ENCODE measurements at regions not wholly inside any gene's neighbourhood (a gene's known extent, or its start where the extent isn't known, plus 50 kb on each side); places are given as distances from the start of the nearest gene placed in this dataset.
"Not testable (repeated sequence)": the region's sequence is repeated elsewhere in the genome, so short reads cannot be mapped to it uniquely, and the experiment has no call there.

DNA sequence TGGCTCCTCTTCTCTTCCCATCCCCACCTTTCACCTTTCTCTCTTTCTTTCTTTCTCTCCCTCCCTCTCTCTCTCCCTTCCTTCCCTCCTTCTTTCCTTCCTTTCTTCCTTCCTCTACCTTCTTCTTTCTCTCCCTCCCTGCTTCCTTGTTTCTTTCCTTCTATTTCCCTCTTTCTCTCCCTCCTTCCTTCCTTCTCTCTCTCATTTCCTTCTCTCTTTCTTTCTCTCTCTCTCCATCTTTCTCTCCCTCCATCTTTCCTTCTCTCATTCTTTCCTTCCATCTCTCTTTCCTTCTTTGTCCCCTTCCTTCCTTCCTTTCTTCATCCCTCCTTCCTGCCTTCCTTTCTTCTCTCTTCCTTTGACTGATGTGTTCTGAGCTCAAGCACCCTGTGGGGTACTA, 1467.0 kb upstream of the DEFB115 start:
- H3K4me2 ChIP-seq (ENCODE audit: insufficient read depth, low read length): no peak overlapping the region
- no peaks in the 10 kb centered on the region for H3K27me3 ChIP-seq (ENCODE audit: insufficient read depth, low read length)
- DNase-seq (ENCODE audit: insufficient read length, low spot score, missing footprints): no peak
- no peaks in the 10 kb centered on the region for H3K36me3 ChIP-seq (ENCODE audit: insufficient read depth, low read length)
- H2AFZ ChIP-seq (ENCODE audit: low read length): no peak overlapping the region
- H3K27ac ChIP-seq (ENCODE audit: low read depth, low read length): no peak overlapping the region
- H3K4me3 ChIP-seq (ENCODE audit: insufficient read depth, low read length): no peak overlapping the region
- no peaks in the 10 kb centered on the region for H3K79me2 ChIP-seq (ENCODE audit: insufficient read depth, low read length)
- no peaks in the 10 kb centered on the region for H4K20me1 ChIP-seq (ENCODE audit: insufficient read depth, low read length)
- H3K9me3 ChIP-seq (ENCODE audit: low read depth, low read length): no peaks in the 10 kb centered on the region
- no peaks in the 10 kb centered on the region for H3K4me1 ChIP-seq (ENCODE audit: insufficient read depth, low read length)
- TF ChIP-seq, protein P1, sequence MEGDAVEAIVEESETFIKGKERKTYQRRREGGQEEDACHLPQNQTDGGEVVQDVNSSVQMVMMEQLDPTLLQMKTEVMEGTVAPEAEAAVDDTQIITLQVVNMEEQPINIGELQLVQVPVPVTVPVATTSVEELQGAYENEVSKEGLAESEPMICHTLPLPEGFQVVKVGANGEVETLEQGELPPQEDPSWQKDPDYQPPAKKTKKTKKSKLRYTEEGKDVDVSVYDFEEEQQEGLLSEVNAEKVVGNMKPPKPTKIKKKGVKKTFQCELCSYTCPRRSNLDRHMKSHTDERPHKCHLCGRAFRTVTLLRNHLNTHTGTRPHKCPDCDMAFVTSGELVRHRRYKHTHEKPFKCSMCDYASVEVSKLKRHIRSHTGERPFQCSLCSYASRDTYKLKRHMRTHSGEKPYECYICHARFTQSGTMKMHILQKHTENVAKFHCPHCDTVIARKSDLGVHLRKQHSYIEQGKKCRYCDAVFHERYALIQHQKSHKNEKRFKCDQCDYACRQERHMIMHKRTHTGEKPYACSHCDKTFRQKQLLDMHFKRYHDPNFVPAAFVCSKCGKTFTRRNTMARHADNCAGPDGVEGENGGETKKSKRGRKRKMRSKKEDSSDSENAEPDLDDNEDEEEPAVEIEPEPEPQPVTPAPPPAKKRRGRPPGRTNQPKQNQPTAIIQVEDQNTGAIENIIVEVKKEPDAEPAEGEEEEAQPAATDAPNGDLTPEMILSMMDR (IDR thresholded peaks at IDR 0.05; ENCODE audit: extremely low read depth, low read depth, low read length): no peak

DNA sequence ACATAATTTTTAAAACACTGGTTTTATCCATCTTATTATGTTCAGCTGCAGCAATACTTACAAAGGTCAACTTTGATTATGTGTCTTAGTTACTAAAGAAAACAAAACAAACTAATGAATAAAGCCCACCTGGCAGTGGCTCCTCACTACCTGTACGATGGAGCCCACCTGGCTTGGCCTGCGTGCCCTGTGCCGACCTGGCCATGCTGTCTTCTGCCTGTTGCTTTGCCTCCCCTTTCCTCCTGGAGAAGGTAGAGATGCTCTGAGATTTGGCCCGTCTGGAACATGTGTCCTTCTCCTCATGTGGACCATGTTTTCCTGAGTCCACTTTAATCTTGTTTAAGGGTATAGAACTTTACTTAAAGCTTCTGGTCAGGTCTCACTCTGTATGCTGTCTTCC, 1426.0 kb upstream of the DEFB115 start:
- not testable (repeated sequence) for H3K9me3 ChIP-seq (ENCODE audit: low read depth, low read length); H3K4me1 ChIP-seq (ENCODE audit: insufficient read depth, low read length); H2AFZ ChIP-seq (ENCODE audit: low read length); H4K20me1 ChIP-seq (ENCODE audit: insufficient read depth, low read length); H3K27ac ChIP-seq (ENCODE audit: low read depth, low read length); H3K36me3 ChIP-seq (ENCODE audit: insufficient read depth, low read length); H3K79me2 ChIP-seq (ENCODE audit: insufficient read depth, low read length); H3K4me3 ChIP-seq (ENCODE audit: insufficient read depth, low read length); DNase-seq (ENCODE audit: insufficient read length, low spot score, missing footprints); H3K27me3 ChIP-seq (ENCODE audit: insufficient read depth, low read length); H3K4me2 ChIP-seq (ENCODE audit: insufficient read depth, low read length)

DNA sequence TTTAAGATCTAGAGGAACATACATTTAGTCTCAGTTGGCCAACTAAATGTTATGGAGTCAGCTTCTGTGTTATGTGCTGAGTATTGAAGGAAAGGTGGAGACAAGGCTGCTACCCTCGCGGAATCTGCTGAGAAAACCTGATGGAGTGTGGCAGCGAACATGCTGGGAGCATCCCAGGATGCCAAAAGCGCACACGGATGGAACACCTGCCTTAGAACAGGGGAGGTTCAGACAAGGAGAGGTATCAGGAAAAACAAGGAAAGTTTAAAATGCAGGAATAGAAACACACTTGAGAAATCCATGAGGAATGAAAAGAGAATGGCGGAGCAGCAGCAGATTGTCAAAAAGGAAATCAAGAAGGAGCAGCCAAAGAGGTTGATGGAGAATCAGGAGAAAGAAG, 1389.5 kb upstream of the DEFB115 start:
- H3K27me3 ChIP-seq (ENCODE audit: insufficient read depth, low read length); H3K9me3 ChIP-seq (ENCODE audit: low read depth, low read length); H3K4me1 ChIP-seq (ENCODE audit: insufficient read depth, low read length); H3K4me3 ChIP-seq (ENCODE audit: insufficient read depth, low read length); H3K79me2 ChIP-seq (ENCODE audit: insufficient read depth, low read length); H3K4me2 ChIP-seq (ENCODE audit: insufficient read depth, low read length); H4K20me1 ChIP-seq (ENCODE audit: insufficient read depth, low read length); H3K27ac ChIP-seq (ENCODE audit: low read depth, low read length); DNase-seq (ENCODE audit: insufficient read length, low spot score, missing footprints); H2AFZ ChIP-seq (ENCODE audit: low read length); H3K36me3 ChIP-seq (ENCODE audit: insufficient read depth, low read length): not testable (repeated sequence)

DNA sequence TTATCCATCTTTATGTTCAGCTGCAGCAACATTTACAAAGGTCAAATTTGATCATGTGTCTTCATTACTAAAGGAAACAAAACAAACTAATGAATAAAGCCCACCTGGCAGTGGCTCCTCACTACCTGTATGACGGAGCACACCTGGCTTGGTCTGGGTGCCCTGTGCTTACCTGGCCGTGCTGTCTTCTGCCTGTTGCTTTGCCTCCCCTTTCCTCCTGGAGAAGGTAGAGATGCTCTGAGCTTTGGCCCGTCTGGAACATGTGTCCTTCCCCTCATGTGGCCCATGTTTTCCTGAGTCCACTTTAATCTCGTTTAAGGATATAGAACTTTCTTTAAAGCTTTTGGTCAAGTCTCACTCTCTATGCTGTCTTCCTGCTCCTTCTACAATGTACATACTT, 1388.8 kb upstream of the DEFB115 start:
- DNase-seq (ENCODE audit: insufficient read length, low spot score, missing footprints); H3K4me1 ChIP-seq (ENCODE audit: insufficient read depth, low read length); H4K20me1 ChIP-seq (ENCODE audit: insufficient read depth, low read length); H3K4me2 ChIP-seq (ENCODE audit: insufficient read depth, low read length); H3K27me3 ChIP-seq (ENCODE audit: insufficient read depth, low read length); H3K36me3 ChIP-seq (ENCODE audit: insufficient read depth, low read length); H2AFZ ChIP-seq (ENCODE audit: low read length); H3K79me2 ChIP-seq (ENCODE audit: insufficient read depth, low read length); H3K4me3 ChIP-seq (ENCODE audit: insufficient read depth, low read length); H3K27ac ChIP-seq (ENCODE audit: low read depth, low read length); H3K9me3 ChIP-seq (ENCODE audit: low read depth, low read length): not testable (repeated sequence)

DNA sequence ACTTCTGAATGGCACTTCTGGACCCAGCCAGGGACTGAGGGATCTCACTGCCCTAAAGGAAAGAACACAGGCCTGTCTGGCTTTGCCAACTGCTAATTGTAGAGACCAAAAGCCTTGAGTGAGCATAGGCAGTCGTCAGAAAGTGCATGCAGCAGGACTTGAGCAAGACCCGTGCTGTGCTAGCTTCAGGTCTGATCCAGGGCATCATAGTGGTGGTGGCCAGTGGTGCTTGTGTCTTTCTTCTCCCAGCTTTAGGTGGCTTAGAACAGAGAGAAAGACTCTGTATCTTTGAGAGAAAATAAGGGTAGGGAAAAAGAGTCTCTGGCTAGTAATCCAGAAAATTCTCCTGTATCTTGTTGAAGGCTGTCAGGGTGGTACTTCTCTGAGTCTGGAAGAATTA, 1385.6 kb upstream of the DEFB115 start:
- H3K79me2 ChIP-seq (ENCODE audit: insufficient read depth, low read length); H3K27ac ChIP-seq (ENCODE audit: low read depth, low read length); H3K36me3 ChIP-seq (ENCODE audit: insufficient read depth, low read length); DNase-seq (ENCODE audit: insufficient read length, low spot score, missing footprints); H4K20me1 ChIP-seq (ENCODE audit: insufficient read depth, low read length); H3K4me3 ChIP-seq (ENCODE audit: insufficient read depth, low read length); H3K4me2 ChIP-seq (ENCODE audit: insufficient read depth, low read length); H3K9me3 ChIP-seq (ENCODE audit: low read depth, low read length); H3K27me3 ChIP-seq (ENCODE audit: insufficient read depth, low read length); H2AFZ ChIP-seq (ENCODE audit: low read length); H3K4me1 ChIP-seq (ENCODE audit: insufficient read depth, low read length): not testable (repeated sequence)

DNA sequence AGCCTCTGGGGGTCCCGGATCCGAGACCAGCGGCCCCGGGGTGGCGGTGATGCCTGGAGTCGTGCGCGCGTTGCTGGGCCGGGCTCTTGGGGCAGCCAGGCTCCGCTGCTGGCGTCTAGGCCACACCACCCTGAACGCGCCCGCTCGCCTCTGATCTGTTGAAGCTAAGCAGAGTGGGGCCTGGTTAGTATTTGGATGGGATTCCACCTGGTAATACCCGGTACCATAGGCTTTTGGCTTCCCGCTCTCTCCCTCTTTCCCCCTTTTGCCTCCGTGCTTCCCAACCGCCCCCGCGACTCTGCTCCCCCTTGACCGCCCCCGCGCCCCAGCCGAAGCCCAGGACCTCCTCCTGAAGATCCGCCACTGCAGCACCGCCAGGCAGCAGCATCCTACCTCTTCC, 1383.5 kb upstream of the DEFB115 start:
- Histone ChIP-seq H2AFZ (ENCODE audit: low read length) (no peak overlapping the region), H3K4me3 (ENCODE audit: insufficient read depth, low read length) (no peak overlapping the region), H3K9me3 (ENCODE audit: low read depth, low read length) (peaks cover 2% of the 10 kb centered on the region), H3K27ac (ENCODE audit: low read depth, low read length) (no peak overlapping the region), H3K4me1 (ENCODE audit: insufficient read depth, low read length) (no peaks in the 10 kb centered on the region), H4K20me1 (ENCODE audit: insufficient read depth, low read length) (no peaks in the 10 kb centered on the region), H3K4me2 (ENCODE audit: insufficient read depth, low read length) (peak overlapping the region; percentile 33), H3K36me3 (ENCODE audit: insufficient read depth, low read length) (no peaks in the 10 kb centered on the region), H3K27me3 (ENCODE audit: insufficient read depth, low read length) (no peaks in the 10 kb centered on the region), H3K79me2 (ENCODE audit: insufficient read depth, low read length) (no peaks in the 10 kb centered on the region)
- TF ChIP-seq, protein P1 (IDR thresholded peaks at IDR 0.05; ENCODE audit: extremely low read depth, low read depth, low read length): no peak
- DNase-seq (ENCODE audit: insufficient read length, low spot score, missing footprints): peak; percentile 57
